SK-N-SH treated with all-trans-retinoic acid at 6 μM for 48 hours (cell line): ENCODE measurements at regions not wholly inside any gene's neighbourhood (a gene's known extent, or its start where the extent isn't known, plus 50 kb on each side); places are given as distances from the start of the nearest gene placed in this dataset.

Source experiments
- ATAC-seq: fragments of 200-7000 bp; cut with Tn5 transposase; 3 replicates; pipeline ENCODE4 v1.9.1; 2020; ENCODE audit warnings: mild to moderate bottlenecking, moderate library complexity
- ARNTL ChIP-seq: fragments of 450-650 bp; formaldehyde crosslinking; IDR thresholded peaks from 2 replicates; pipeline ENCODE4 v1.5.0; 2020; ENCODE audit warnings: low read depth, mild to moderate bottlenecking, moderate library complexity, borderline replicate concordance
- CREB5 ChIP-seq: fragments of 250-450 bp; sonication (Bioruptor Pico); IDR thresholded peaks from 2 replicates; pipeline ENCODE4 v1.5.1; 2020; ENCODE audit warnings: low read depth, mild to moderate bottlenecking, moderate library complexity
- CSDC2 ChIP-seq: fragments of 250-450 bp; sonication (Bioruptor Pico); IDR thresholded peaks from 2 replicates; pipeline ENCODE4 v1.5.0; 2020; ENCODE audit warnings: mild to moderate bottlenecking, moderate library complexity
- CSRNP3 ChIP-seq: fragments of 250-450 bp; sonication (Bioruptor Pico); IDR thresholded peaks from 2 replicates; pipeline ENCODE4 v1.5.1; 2021; ENCODE audit warnings: mild to moderate bottlenecking, moderate library complexity
- ESRRG ChIP-seq: fragments of 250-450 bp; sonication (Bioruptor Pico); IDR thresholded peaks from 2 replicates; pipeline ENCODE4 v1.6.1; 2021; ENCODE audit warnings: mild to moderate bottlenecking
- GLIS3 ChIP-seq: fragments of 250-450 bp; sonication (Bioruptor Pico); IDR thresholded peaks from 2 replicates; pipeline ENCODE4 v1.5.0; 2020; ENCODE audit warnings: mild to moderate bottlenecking, moderate library complexity
- ISL1 ChIP-seq: fragments of 250-450 bp; sonication (Bioruptor Pico); IDR thresholded peaks from 2 replicates; pipeline ENCODE4 v2.1.2; 2022; ENCODE audit warnings: mild to moderate bottlenecking, moderate library complexity
- PATZ1 ChIP-seq: fragments of 250-450 bp; sonication (Bioruptor Pico); IDR thresholded peaks from 2 replicates; pipeline ENCODE4 v1.8.0; 2020; ENCODE audit warnings: mild to moderate bottlenecking, moderate library complexity, borderline replicate concordance
- POU6F1 ChIP-seq: fragments of 250-450 bp; sonication (Bioruptor Pico); IDR thresholded peaks from 2 replicates; pipeline ENCODE4 v1.8.0; 2021; ENCODE audit warnings: low read depth, mild to moderate bottlenecking, moderate library complexity, borderline replicate concordance
- RARB ChIP-seq: fragments of 250-450 bp; sonication (Bioruptor Pico); IDR thresholded peaks from 2 replicates; pipeline ENCODE4 v1.8.0; 2021; ENCODE audit warnings: mild to moderate bottlenecking, moderate library complexity
- SNAI2 ChIP-seq: fragments of 250-450 bp; sonication (Bioruptor Pico); IDR thresholded peaks from 2 replicates; pipeline ENCODE4 v1.5.0; 2020; ENCODE audit warnings: mild to moderate bottlenecking, moderate library complexity
- TCF4 ChIP-seq: fragments of 250-450 bp; sonication (Bioruptor Pico); IDR thresholded peaks from 2 replicates; pipeline ENCODE4 v1.8.0; 2021; ENCODE audit warnings: mild to moderate bottlenecking, moderate library complexity, borderline replicate concordance
- TOX ChIP-seq: fragments of 250-450 bp; sonication (Bioruptor Pico); IDR thresholded peaks from 2 replicates; pipeline ENCODE4 v1.8.0; 2021; ENCODE audit warnings: mild to moderate bottlenecking, moderate library complexity, borderline replicate concordance
- TSHZ2 ChIP-seq: fragments of 250-450 bp; sonication (Bioruptor Pico); IDR thresholded peaks from 2 replicates; pipeline ENCODE4 v1.5.0; 2020; ENCODE audit warnings: mild to moderate bottlenecking, moderate library complexity
- ZC3H10 ChIP-seq: fragments of 250-450 bp; sonication (Bioruptor Pico); IDR thresholded peaks from 2 replicates; pipeline ENCODE4 v1.5.1; 2021; ENCODE audit warnings: mild to moderate bottlenecking, moderate library complexity
- ZFP3 ChIP-seq: fragments of 250-450 bp; sonication (Bioruptor Pico); IDR thresholded peaks from 2 replicates; pipeline ENCODE4 v1.5.0; 2020; ENCODE audit warnings: mild to moderate bottlenecking, moderate library complexity
- ZFP30 ChIP-seq: fragments of 450-650 bp; formaldehyde crosslinking; IDR thresholded peaks from 2 replicates; pipeline ENCODE4 v1.5.0; 2022; ENCODE audit warnings: mild to moderate bottlenecking, moderate library complexity
- ZNF565 ChIP-seq: fragments of 450-650 bp; formaldehyde crosslinking; conservative IDR thresholded peaks from 2 replicates; pipeline ENCODE4 v1.5.0; 2020; ENCODE audit warnings: low read depth, mild to moderate bottlenecking, moderate library complexity
- ZNF70 ChIP-seq: fragments of 450-650 bp; formaldehyde crosslinking; IDR thresholded peaks from 2 replicates; pipeline ENCODE4 v1.5.0; 2020; ENCODE audit warnings: mild to moderate bottlenecking, moderate library complexity
- ZNF8 ChIP-seq: fragments of 450-650 bp; formaldehyde crosslinking; IDR thresholded peaks from 2 replicates; pipeline ENCODE4 v1.5.0; 2020; ENCODE audit warnings: mild to moderate bottlenecking, moderate library complexity

GRCh38 chr15:70281811-70282307, 184.1 kb upstream of the TLE3 start:
- ATAC-seq: peak; percentile 88
- TF ChIP-seq ZNF565 (CRISPR knock-in tag) (no peak), TSHZ2 (CRISPR knock-in tag) (no peak), ZFP30 (CRISPR knock-in tag) (no peak), PATZ1 (CRISPR knock-in tag) (no peak), TCF4 (CRISPR knock-in tag) (no peak), CREB5 (CRISPR knock-in tag) (no peak), ESRRG (CRISPR knock-in tag) (no peak), CSRNP3 (CRISPR knock-in tag) (no peak)

- ATAC-seq: peak; percentile 61
- no peak for TF ChIP-seq SNAI2 (CRISPR knock-in tag)
- no peak for TF ChIP-seq ZNF8 (CRISPR knock-in tag)
- TF ChIP-seq ZFP30 (CRISPR knock-in tag): no peak
- TF ChIP-seq RARB: no peak
- TF ChIP-seq ZNF70 (CRISPR knock-in tag): no peak
- TF ChIP-seq TOX: no peak
- TF ChIP-seq ZNF565 (CRISPR knock-in tag): no peak
- no peak for TF ChIP-seq ZC3H10 (CRISPR knock-in tag)
- no peak for TF ChIP-seq ESRRG (CRISPR knock-in tag)
- TF ChIP-seq TCF4 (CRISPR knock-in tag): no peak
- TF ChIP-seq ARNTL: no peak
- TF ChIP-seq TSHZ2 (CRISPR knock-in tag): no peak
- TF ChIP-seq GLIS3 (CRISPR knock-in tag): no peak
- no peak for TF ChIP-seq ISL1
- no peak for TF ChIP-seq CSDC2 (CRISPR knock-in tag)
- TF ChIP-seq CSRNP3 (CRISPR knock-in tag): no peak
- no peak for TF ChIP-seq ZFP3 (CRISPR knock-in tag)
- no peak for TF ChIP-seq CREB5 (CRISPR knock-in tag)
- no peak for TF ChIP-seq POU6F1
- TF ChIP-seq, all 23 proteins: peak for 0
These were observed 183.6 kb upstream of the TLE3 start for GRCh38 chr15:70281261-70281810.
